ENCODE measurements at regions not wholly inside any gene's neighbourhood (a gene's known extent, or its start where the extent isn't known, plus 50 kb on each side); places are given as distances from the start of the nearest gene placed in this dataset.

GRCh38 chr7:85702348-85702747 is 515.5 kb upstream of the SEMA3D start:
- H3K27ac ChIP-seq (ENCODE audit: low read depth in 1 of 2, low read length in 2 of 2): no peak overlapping the region
- TF ChIP-seq, protein P1, sequence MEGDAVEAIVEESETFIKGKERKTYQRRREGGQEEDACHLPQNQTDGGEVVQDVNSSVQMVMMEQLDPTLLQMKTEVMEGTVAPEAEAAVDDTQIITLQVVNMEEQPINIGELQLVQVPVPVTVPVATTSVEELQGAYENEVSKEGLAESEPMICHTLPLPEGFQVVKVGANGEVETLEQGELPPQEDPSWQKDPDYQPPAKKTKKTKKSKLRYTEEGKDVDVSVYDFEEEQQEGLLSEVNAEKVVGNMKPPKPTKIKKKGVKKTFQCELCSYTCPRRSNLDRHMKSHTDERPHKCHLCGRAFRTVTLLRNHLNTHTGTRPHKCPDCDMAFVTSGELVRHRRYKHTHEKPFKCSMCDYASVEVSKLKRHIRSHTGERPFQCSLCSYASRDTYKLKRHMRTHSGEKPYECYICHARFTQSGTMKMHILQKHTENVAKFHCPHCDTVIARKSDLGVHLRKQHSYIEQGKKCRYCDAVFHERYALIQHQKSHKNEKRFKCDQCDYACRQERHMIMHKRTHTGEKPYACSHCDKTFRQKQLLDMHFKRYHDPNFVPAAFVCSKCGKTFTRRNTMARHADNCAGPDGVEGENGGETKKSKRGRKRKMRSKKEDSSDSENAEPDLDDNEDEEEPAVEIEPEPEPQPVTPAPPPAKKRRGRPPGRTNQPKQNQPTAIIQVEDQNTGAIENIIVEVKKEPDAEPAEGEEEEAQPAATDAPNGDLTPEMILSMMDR (IDR thresholded peaks at IDR 0.05; ENCODE audit: low read depth, low read length, missing input control): no peak
- no peak for TF ChIP-seq JUND (IDR thresholded peaks at IDR 0.05)
- no peak for TF ChIP-seq YY1 (IDR thresholded peaks at IDR 0.05)
- no peak for TF ChIP-seq NR2F2 (IDR thresholded peaks at IDR 0.05)
- TF ChIP-seq SP1 (IDR thresholded peaks at IDR 0.05): no peak
- TF ChIP-seq REST (IDR thresholded peaks at IDR 0.05): no peak
- TF ChIP-seq FOXA2 (IDR thresholded peaks at IDR 0.05): no peak
- TF ChIP-seq GABPA (IDR thresholded peaks at IDR 0.05 in 1 of 2, conservative IDR thresholded peaks at IDR 0.05 in 1 of 2): no peak
- no peak overlapping the region for H3K9ac ChIP-seq (ENCODE audit: low read depth in 1 of 2, low read length in 2 of 2)
- H3K4me1 ChIP-seq (ENCODE audit: control insufficient read depth in 4 of 4, insufficient read depth in 4 of 4, low read length in 3 of 4): no peaks in the 10 kb centered on the region
- H3K9me3 ChIP-seq (ENCODE audit: control insufficient read depth in 4 of 4, low read length in 3 of 4): peaks cover 0 to 2% (median 0%) of the 10 kb centered on the region in 4 donors
- no peaks in the 10 kb centered on the region for H3K36me3 ChIP-seq (ENCODE audit: control insufficient read depth in 4 of 4, insufficient read depth in 3 of 4, low read depth in 1 of 4, low read length in 3 of 4)
- DNase-seq (ENCODE audit: low spot score): no peak
- H3K4me3 ChIP-seq (ENCODE audit: low read depth in 1 of 3, low read length in 3 of 3): no peak overlapping the region
- H3K27me3 ChIP-seq (ENCODE audit: control insufficient read depth in 4 of 4, insufficient read depth in 4 of 4, low read length in 3 of 4): no peaks in the 10 kb centered on the region

- Histone ChIP-seq H3K9ac (ENCODE audit: low read depth in 1 of 2, low read length in 2 of 2) (no peak overlapping the region), H3K4me1 (ENCODE audit: control insufficient read depth in 4 of 4, insufficient read depth in 4 of 4, low read length in 3 of 4) (no peaks in the 10 kb centered on the region), H3K4me3 (ENCODE audit: low read depth in 1 of 3, low read length in 3 of 3) (no peak overlapping the region), H3K9me3 (ENCODE audit: control insufficient read depth in 4 of 4, low read length in 3 of 4) (no peaks in the 10 kb centered on the region), H3K36me3 (ENCODE audit: control insufficient read depth in 4 of 4, insufficient read depth in 3 of 4, low read depth in 1 of 4, low read length in 3 of 4) (no peaks in the 10 kb centered on the region), H3K27ac (ENCODE audit: low read depth in 1 of 2, low read length in 2 of 2) (no peak overlapping the region), H3K27me3 (ENCODE audit: control insufficient read depth in 4 of 4, insufficient read depth in 4 of 4, low read length in 3 of 4) (no peaks in the 10 kb centered on the region)
- DNase-seq (ENCODE audit: low spot score): no peak
- 72% methylated on average over 2 of the region's 2 CpGs for WGBS
- no peak for TF ChIP-seq FOXA1 (IDR thresholded peaks at IDR 0.05)
- TF ChIP-seq SP1 (IDR thresholded peaks at IDR 0.05): no peak
- TF ChIP-seq, protein P2, sequence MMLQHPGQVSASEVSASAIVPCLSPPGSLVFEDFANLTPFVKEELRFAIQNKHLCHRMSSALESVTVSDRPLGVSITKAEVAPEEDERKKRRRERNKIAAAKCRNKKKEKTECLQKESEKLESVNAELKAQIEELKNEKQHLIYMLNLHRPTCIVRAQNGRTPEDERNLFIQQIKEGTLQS (IDR thresholded peaks at IDR 0.05): no peak
- TF ChIP-seq GABPA (IDR thresholded peaks at IDR 0.05 in 1 of 2, conservative IDR thresholded peaks at IDR 0.05 in 1 of 2): no peak
- TF ChIP-seq, protein P1 (IDR thresholded peaks at IDR 0.05; ENCODE audit: low read depth, low read length, missing input control): no peak
- TF ChIP-seq EGR1 (IDR thresholded peaks at IDR 0.05; ENCODE audit: low read depth in 2 of 2): no peak
- TF ChIP-seq YY1 (IDR thresholded peaks at IDR 0.05): no peak
- no peak for TF ChIP-seq FOXA2 (IDR thresholded peaks at IDR 0.05)
- no peak for TF ChIP-seq ZBTB33 (IDR thresholded peaks at IDR 0.05)
- TF ChIP-seq RAD21 (IDR thresholded peaks at IDR 0.05): no peak
- TF ChIP-seq RXRA (IDR thresholded peaks at IDR 0.05): no peak
These were observed 512.6 kb upstream of the SEMA3D start for GRCh38 chr7:85699482-85699881.

Data from liver (tissue), 8 donors.